HepG2 (cell line): ENCODE measurements at regions not wholly inside any gene's neighbourhood (a gene's known extent, or its start where the extent isn't known, plus 50 kb on each side); places are given as distances from the start of the nearest gene placed in this dataset.

Source experiments
- ATAC-seq: fragments of 200-7000 bp; cut with Tn5 transposase; 3 replicates; pipeline ENCODE4 v1.9.1; 2020; ENCODE audit warnings: mild to moderate bottlenecking, moderate library complexity
- BruUV-seq: library from RNA; stranded (reverse); fragments of 400-500 nt; replicated peaks from 2 replicates; lab custom pipeline; 2021; lab: Mats Ljungman, UMichigan
- CTCF ChIA-PET: fragments of 300-600 bp; formaldehyde crosslinking; extraction: SDS; loops from one replicate; lab custom pipeline; 2021; ENCODE audit warnings: low total read pairs, inconsistent platforms, low intra/inter-chr PET ratio; lab: Yijun Ruan, JAX
- POLR2A ChIA-PET: fragments of 350-600 bp; sonication (Branson Sonifier 250); formaldehyde crosslinking; loops from one replicate; lab custom pipeline; 2020; ENCODE audit warnings: antibody characterized with exemption, inconsistent platforms; lab: Yijun Ruan, JAX
- DNase-seq: peaks from one replicate; pipeline ENCODE4 v3.0.0-alpha.2; 2015; ENCODE audit warnings: low spot score
- FAIRE-seq: peaks from 3 replicates; lab custom pipeline; 2011; peaks lifted over from hg19 to GRCh38; lab: Jason Lieb, UNC
- H2AFZ ChIP-seq: one replicate; pipeline ENCODE4 v1.6.1; 2011; ENCODE audit warnings: low read length, inconsistent platforms
- H3K27ac ChIP-seq: fragments of 300-600 bp; 3 replicates; pipeline ENCODE4 v1.8.0; 2011; ENCODE audit warnings: mixed run types, mild to moderate bottlenecking, mixed read lengths, low read length, inconsistent platforms; ENCODE audit not compliant: insufficient read depth; ENCODE audit errors: extremely low read length
- H3K27me3 ChIP-seq, 2 experiments: fragments of 200-600 bp in 1 of 2; 2 replicates in 1 of 2; 3 replicates in 1 of 2; pipeline versions ENCODE4 v1.6.0 to v1.8.0; 2011; ENCODE audit warnings: low read length in 2 of 2, mild to moderate bottlenecking in 2 of 2, moderate library complexity in 2 of 2, inconsistent platforms in 1 of 2; ENCODE audit not compliant: insufficient read depth in 2 of 2, control insufficient read depth in 1 of 2
- H3K36me3 ChIP-seq, 2 experiments: fragments of 200-600 bp in 1 of 2; replicated peaks in 1 of 2; 2 replicates in 1 of 2; 3 replicates in 1 of 2; pipeline versions ENCODE4 v1.5.1 to v1.8.0; 2011; ENCODE audit warnings: low read length in 2 of 2, inconsistent platforms in 1 of 2; ENCODE audit not compliant: insufficient read depth in 2 of 2, control insufficient read depth in 1 of 2
- H3K4me1 ChIP-seq: 2 replicates; pipeline ENCODE4 v1.5.1; 2012; ENCODE audit warnings: low read length, inconsistent platforms; ENCODE audit not compliant: insufficient read depth
- H3K4me2 ChIP-seq: 2 replicates; pipeline ENCODE4 v1.6.0; 2011; ENCODE audit warnings: low read depth, low read length, inconsistent platforms
- H3K4me3 ChIP-seq, 3 experiments: fragments of 200-600 bp in 1 of 3; sonication (generic), shearing (Covaris generic) in 1 of 3; replicated peaks in 1 of 3; 2 replicates each; pipeline ENCODE4 v1.5.1; 2011 to 2016; ENCODE audit warnings: low read length in 3 of 3, inconsistent platforms in 2 of 3, low read depth in 2 of 3, mild to moderate bottlenecking in 2 of 3, control low read depth in 1 of 3, mixed read lengths in 1 of 3; ENCODE audit not compliant: insufficient read depth in 1 of 3
- H3K79me2 ChIP-seq: one replicate; pipeline ENCODE4 v1.6.1; 2011; ENCODE audit warnings: low read length, inconsistent platforms; ENCODE audit not compliant: insufficient read depth
- H3K9ac ChIP-seq: 2 replicates; pipeline ENCODE4 v1.6.0; 2011; ENCODE audit warnings: mild to moderate bottlenecking, low read depth, low read length, inconsistent platforms; ENCODE audit not compliant: insufficient read depth
- H3K9me3 ChIP-seq: 2 replicates; pipeline ENCODE4 v1.5.1; 2012; ENCODE audit warnings: mild to moderate bottlenecking, low read length
- H4K20me1 ChIP-seq: 2 replicates; pipeline ENCODE4 v1.6.0; 2011; ENCODE audit warnings: inconsistent platforms, mild to moderate bottlenecking, low read length, moderate library complexity; ENCODE audit not compliant: insufficient read depth
- CCAR2 ChIP-seq: fragments of 200-400 bp; formaldehyde crosslinking; optimal IDR thresholded peaks from 2 replicates; pipeline ENCODE3; 2018; ENCODE audit warnings: low read depth, mild to moderate bottlenecking, low read length, moderate library complexity
- CHD4 ChIP-seq: fragments of 200-600 bp; sonication (generic); IDR thresholded peaks from 2 replicates; pipeline ENCODE4 v1.7.0; 2017; ENCODE audit warnings: mild to moderate bottlenecking, low read length, borderline replicate concordance
- FOXJ3 ChIP-seq: sonication (generic); formaldehyde crosslinking; IDR thresholded peaks from 2 replicates; pipeline ENCODE4 v1.4.0; 2020; ENCODE audit warnings: missing genetic modification reagents, mild to moderate bottlenecking, borderline replicate concordance
- GTF3A ChIP-seq: sonication (generic); formaldehyde crosslinking; conservative IDR thresholded peaks from 2 replicates; pipeline ENCODE4 v1.4.0; 2020; ENCODE audit warnings: mild to moderate bottlenecking, missing genetic modification reagents
- HCFC1 ChIP-seq: fragments of 150-350 bp; IDR thresholded peaks from 2 replicates; pipeline ENCODE4 v1.6.1; 2014; ENCODE audit warnings: low read depth, low read length
- KLF16 ChIP-seq, 2 experiments: sonication (generic) in 1 of 2; formaldehyde crosslinking in 1 of 2; IDR thresholded peaks; 2 replicates each; pipeline versions ENCODE4 v1.6.1 to v1.8.0; 2016 to 2023; ENCODE audit warnings: missing genetic modification reagents in 2 of 2, missing compliant biosample characterization in 1 of 2
- NCOR1 ChIP-seq: fragments of 200-600 bp; sonication (generic); IDR thresholded peaks from 2 replicates; pipeline ENCODE4 v1.7.0; 2017; ENCODE audit warnings: antibody characterized with exemption, low read length, borderline replicate concordance
- NFE2 ChIP-seq: sonication (generic); formaldehyde crosslinking; IDR thresholded peaks from 2 replicates; pipeline ENCODE4 v1.4.0; 2020; ENCODE audit warnings: missing genetic modification reagents
- NFE2L2 ChIP-seq: fragments of 150-350 bp; IDR thresholded peaks from 2 replicates; pipeline ENCODE4 v1.6.1; 2014; ENCODE audit warnings: low read length
- ZBTB4 ChIP-seq: sonication (generic); formaldehyde crosslinking; IDR thresholded peaks from 2 replicates; pipeline ENCODE4 v1.4.0; 2020; ENCODE audit warnings: missing genetic modification reagents, mild to moderate bottlenecking, borderline replicate concordance
- ZFP41 ChIP-seq: sonication (generic); formaldehyde crosslinking; IDR thresholded peaks from 2 replicates; pipeline ENCODE4 v1.4.0; 2020; ENCODE audit warnings: mild to moderate bottlenecking, missing genetic modification reagents, borderline replicate concordance
- ZNF143 ChIP-seq: sonication (generic); formaldehyde crosslinking; IDR thresholded peaks from 2 replicates; pipeline ENCODE4 v1.4.0; 2020; ENCODE audit warnings: missing genetic modification reagents
- ZNF607 ChIP-seq: sonication (generic); formaldehyde crosslinking; IDR thresholded peaks from 2 replicates; pipeline ENCODE4 v1.5.1; 2020; ENCODE audit warnings: missing genetic modification reagents, mild to moderate bottlenecking, borderline replicate concordance
- ZNF781 ChIP-seq: sonication (generic); formaldehyde crosslinking; IDR thresholded peaks from 2 replicates; pipeline ENCODE4 v1.5.1; 2020; ENCODE audit warnings: borderline replicate concordance, mild to moderate bottlenecking, missing genetic modification reagents; ENCODE audit errors: not compliant biosample characterization
- WGBS: methylation state at CpG from one replicate; pipeline ENCODE4 v1.1.6; 2017; ENCODE audit warnings: low lambda C conversion rate; 5-methylcytosine and 5-hydroxymethylcytosine counted together
- in situ Hi-C: cut with HindIII; loops from 2 replicates; pipeline ENCODE4 v1.10.0; 2017; ENCODE audit warnings: low pct_unique_long_range_greater_than_20kb; ENCODE audit not compliant: extremely low pct_ligation_motif_present
- intact Hi-C: fragments of 100-400 bp; cut with micrococcal nuclease; formaldehyde crosslinking; loops from one replicate; pipeline ENCODE4 v1.10.0; 2022; ENCODE audit not compliant: unreplicated experiment

- Histone ChIP-seq H3K4me2 (no peak overlapping the region), H2AFZ (no peak overlapping the region), H4K20me1 (no peaks in the 10 kb centered on the region), H3K9me3 (no peaks in the 10 kb centered on the region), H3K27ac (no peak overlapping the region), H3K27me3 (peaks cover 0 to 16% of the 10 kb centered on the region in 2 experiments; a peak in 2 of 5 replicates), H3K36me3 (no peaks in the 10 kb centered on the region), H3K9ac (no peak overlapping the region), H3K4me3 (no peak overlapping the region), H3K4me1 (peaks cover 39% of the 10 kb centered on the region), H3K79me2 (no peaks in the 10 kb centered on the region)
- TF ChIP-seq NFE2 (CRISPR knock-in tag), result no peak
- TF ChIP-seq GTF3A (CRISPR knock-in tag), result no peak
- TF ChIP-seq ZBTB4, result no peak
- no peak for TF ChIP-seq CCAR2
- no peak for TF ChIP-seq ZNF143
- TF ChIP-seq NFE2L2, result no peak
- TF ChIP-seq KLF16 (CRISPR knock-in tag; IDR thresholded peaks at IDR 0.05), result no peak
- no peak for TF ChIP-seq ZFP41 (CRISPR knock-in tag)
- TF ChIP-seq HCFC1, result no peak
- TF ChIP-seq ZNF781, result no peak
- no peak for TF ChIP-seq NCOR1
- no peak for TF ChIP-seq CHD4
- no peak for TF ChIP-seq FOXJ3 (CRISPR knock-in tag)
- TF ChIP-seq ZNF607 (CRISPR knock-in tag), result no peak
- no TSS peak for BruUV-seq
- DNase-seq (no peak), ATAC-seq (no peak), FAIRE-seq (no peak)
- WGBS, result 1% methylated on average over 2 of the region's 2 CpGs
- POLR2A ChIA-PET, result no interaction called here
- in situ Hi-C loops (no loop called here), intact Hi-C loops (no loop called here)
- CTCF ChIA-PET, result no interaction called here
Measured at GRCh38 chr6:37757381-37757780, 59.7 kb upstream of the MDGA1 start.
